Inferior parietal cortex (tissue), 1 donor: ENCODE measurements at regions not wholly inside any gene's neighbourhood (a gene's known extent, or its start where the extent isn't known, plus 50 kb on each side); places are given as distances from the start of the nearest gene placed in this dataset.
"Not testable (repeated sequence)": the region's sequence is repeated elsewhere in the genome, so short reads cannot be mapped to it uniquely, and the experiment has no call there.

ENCODE experiments used
- DNase-seq: peaks from one replicate; pipeline ENCODE4 v3.0.0-alpha.2; 2016; ENCODE audit errors: extremely low spot score

GRCh38 chr18:2223849-2224248 is 347.5 kb downstream of the METTL4 start:
- peak; percentile 61 for DNase-seq

GRCh38 chr18:2236232-2236631 is 335.1 kb downstream of the METTL4 start:
- DNase-seq, result no peak

- DNase-seq, result no peak
These were observed 333.6 kb downstream of the METTL4 start for GRCh38 chr18:2237706-2238105.

- DNase-seq, result no peak
These were observed 331.0 kb downstream of the METTL4 start for GRCh38 chr18:2240311-2240705.

- DNase-seq, result no peak
These were observed 326.7 kb downstream of the METTL4 start for GRCh38 chr18:2244641-2245040.

GRCh38 chr18:2247101-2247500 is 324.2 kb downstream of the METTL4 start:
- not testable (repeated sequence) for DNase-seq

- no peak for DNase-seq
These were observed 316.3 kb downstream of the METTL4 start for GRCh38 chr18:2254977-2255376.

GRCh38 chr18:2256577-2256976 is 314.7 kb downstream of the METTL4 start:
- no peak for DNase-seq

- DNase-seq, result no peak
These were observed 312.4 kb downstream of the METTL4 start for GRCh38 chr18:2258954-2259353.

GRCh38 chr18:2263303-2263890 is 307.9 kb downstream of the METTL4 start:
- no peak for DNase-seq

- no peak for DNase-seq
These were observed 296.7 kb downstream of the METTL4 start for GRCh38 chr18:2274613-2275012.

- DNase-seq, result no peak
These were observed 290.2 kb downstream of the METTL4 start for GRCh38 chr18:2281086-2281485.

- DNase-seq, result no peak
These were observed 289.6 kb downstream of the METTL4 start for GRCh38 chr18:2281523-2282199.

- no peak for DNase-seq
These were observed 278.0 kb downstream of the METTL4 start for GRCh38 chr18:2293109-2293839.

GRCh38 chr18:2301316-2301715 is 270.0 kb downstream of the METTL4 start:
- DNase-seq, result no peak

GRCh38 chr18:2302012-2302411 is 269.3 kb downstream of the METTL4 start:
- DNase-seq, result no peak

- no peak for DNase-seq
These were observed 268.4 kb downstream of the METTL4 start for GRCh38 chr18:2302628-2303516.

- no peak for DNase-seq
These were observed 267.6 kb downstream of the METTL4 start for GRCh38 chr18:2303517-2304238.

- DNase-seq, result no peak
These were observed 266.7 kb downstream of the METTL4 start for GRCh38 chr18:2304378-2305175.

GRCh38 chr18:2306606-2307005 is 264.7 kb downstream of the METTL4 start:
- no peak for DNase-seq

GRCh38 chr18:2310886-2311285 is 260.4 kb downstream of the METTL4 start:
- DNase-seq, result no peak
